ENCODE measurements at regions not wholly inside any gene's neighbourhood (a gene's known extent, or its start where the extent isn't known, plus 50 kb on each side); places are given as distances from the start of the nearest gene placed in this dataset.

GRCh38 chr17:54085934-54086333 lies 263.2 kb downstream of the KIF2B start:
- no peak for TF ChIP-seq EZH2phosphoT487 (IDR thresholded peaks at IDR 0.05; ENCODE audit: borderline replicate concordance, low read depth, low read length)
- no peak for TF ChIP-seq CTCF (conservative IDR thresholded peaks at IDR 0.05; ENCODE audit: low read length)
- no peak overlapping the region for H3K4me2 ChIP-seq (ENCODE audit: low read length)
- H2AFZ ChIP-seq (ENCODE audit: low read length) = no peak overlapping the region
- H3K27ac ChIP-seq (ENCODE audit: low read depth, low read length, poor library complexity, severe bottlenecking) = no peak overlapping the region
- ChIA-PET CTCF (ENCODE audit: unreplicated experiment) (no interaction called here), POLR2A (interaction anchor here (0.6 kb wide), 1 partner anchor 177 kb away, joined by 3 read pairs; no protein-coding TSS in a partner anchor)
- H3K9me2 ChIP-seq (ENCODE audit: insufficient read depth, low read length) = no peaks in the 10 kb centered on the region
- intact Hi-C loops (cut with micrococcal nuclease; ENCODE audit: unreplicated experiment) = no loop called here
- H3K4me3 ChIP-seq (ENCODE audit: low read depth, low read length, poor library complexity, severe bottlenecking) = no peak overlapping the region
- no TSS peak for BruUV-seq (replicated peaks)
- no peaks in the 10 kb centered on the region for H4K20me1 ChIP-seq (ENCODE audit: insufficient read depth, low read length)
- H3K79me2 ChIP-seq (ENCODE audit: insufficient read depth, low read depth, low read length) = no peaks in the 10 kb centered on the region
- H3K4me1 ChIP-seq (ENCODE audit: insufficient read depth, low read length, poor library complexity, severe bottlenecking) = no peaks in the 10 kb centered on the region
- H3K36me3 ChIP-seq (ENCODE audit: insufficient read depth, low read length) = no peaks in the 10 kb centered on the region
- DNase-seq (ENCODE audit: low spot score) = no peak
- H3K9me3 ChIP-seq (ENCODE audit: low read length) = no peaks in the 10 kb centered on the region

- Histone ChIP-seq H3K4me1 (ENCODE audit: insufficient read depth, low read length, poor library complexity, severe bottlenecking) (no peaks in the 10 kb centered on the region), H3K4me2 (ENCODE audit: low read length) (no peak overlapping the region), H3K9me3 (ENCODE audit: low read length) (no peaks in the 10 kb centered on the region), H3K79me2 (ENCODE audit: insufficient read depth, low read depth, low read length) (no peaks in the 10 kb centered on the region), H4K20me1 (ENCODE audit: insufficient read depth, low read length) (no peaks in the 10 kb centered on the region), H3K27ac (ENCODE audit: low read depth, low read length, poor library complexity, severe bottlenecking) (no peak overlapping the region), H2AFZ (ENCODE audit: low read length) (no peak overlapping the region), H3K4me3 (ENCODE audit: low read depth, low read length, poor library complexity, severe bottlenecking) (no peak overlapping the region), H3K9me2 (ENCODE audit: insufficient read depth, low read length) (no peaks in the 10 kb centered on the region), H3K36me3 (ENCODE audit: insufficient read depth, low read length) (no peaks in the 10 kb centered on the region)
- no TSS peak for BruUV-seq (replicated peaks)
- ChIA-PET POLR2A (interaction anchor here (0.6 kb wide), 2 partner anchors 28 to 1588 kb away, joined by 3 to 4 read pairs; no protein-coding TSS in a partner anchor), CTCF (ENCODE audit: unreplicated experiment) (no interaction called here)
- DNase-seq (ENCODE audit: low spot score) = no peak
- intact Hi-C loops (cut with micrococcal nuclease; ENCODE audit: unreplicated experiment) = no loop called here
- TF ChIP-seq CTCF (conservative IDR thresholded peaks at IDR 0.05; ENCODE audit: low read length) = no peak
Measured at GRCh38 chr17:54096216-54096615, 273.5 kb downstream of the KIF2B start.

- no TSS peak for BruUV-seq (replicated peaks)
- Histone ChIP-seq H3K4me3 (ENCODE audit: low read depth, low read length, poor library complexity, severe bottlenecking) (no peak overlapping the region), H3K9me3 (ENCODE audit: low read length) (0 out of 2 replicates have a peak, but pooled peaks cover 11% of the 10 kb centered on the region), H3K9me2 (ENCODE audit: insufficient read depth, low read length) (no peaks in the 10 kb centered on the region), H3K4me1 (ENCODE audit: insufficient read depth, low read length, poor library complexity, severe bottlenecking) (no peaks in the 10 kb centered on the region), H2AFZ (ENCODE audit: low read length) (no peak overlapping the region), H3K27ac (ENCODE audit: low read depth, low read length, poor library complexity, severe bottlenecking) (no peak overlapping the region), H4K20me1 (ENCODE audit: insufficient read depth, low read length) (no peaks in the 10 kb centered on the region), H3K4me2 (ENCODE audit: low read length) (no peak overlapping the region), H3K36me3 (ENCODE audit: insufficient read depth, low read length) (no peaks in the 10 kb centered on the region), H3K79me2 (ENCODE audit: insufficient read depth, low read depth, low read length) (no peaks in the 10 kb centered on the region)
- CTCF ChIA-PET (ENCODE audit: unreplicated experiment) = no interaction called here
- intact Hi-C loops (cut with micrococcal nuclease; ENCODE audit: unreplicated experiment) = no loop called here
- no peak for DNase-seq (ENCODE audit: low spot score)
- POLR2A ChIA-PET = no interaction called here
- TF ChIP-seq CTCF (conservative IDR thresholded peaks at IDR 0.05; ENCODE audit: low read length) = no peak
- TF ChIP-seq EZH2phosphoT487 (IDR thresholded peaks at IDR 0.05; ENCODE audit: borderline replicate concordance, low read depth, low read length) = no peak
Measured at GRCh38 chr17:54099221-54099620, 276.5 kb downstream of the KIF2B start.
